ENCODE measurements at regions not wholly inside any gene's neighbourhood (a gene's known extent, or its start where the extent isn't known, plus 50 kb on each side); places are given as distances from the start of the nearest gene placed in this dataset.

- no peak for TF ChIP-seq CTCF (IDR thresholded peaks at IDR 0.05; ENCODE audit: extremely low read depth, insufficient read depth, missing control alignments)
- no peak for DNase-seq (ENCODE audit: low spot score)
- in situ Hi-C loops (cut with MboI; ENCODE audit: low pct_unique_long_range_greater_than_20kb, low sequenced_read_pairs, unreplicated experiment): no loop called here
Measured at GRCh38 chr15:81560405-81560804, 186.4 kb upstream of the TMC3 start.

GRCh38 chr15:81558056-81558455, 184.0 kb upstream of the TMC3 start:
- TF ChIP-seq CTCF (IDR thresholded peaks at IDR 0.05; ENCODE audit: extremely low read depth, insufficient read depth, missing control alignments): no peak
- in situ Hi-C loops (cut with MboI; ENCODE audit: low pct_unique_long_range_greater_than_20kb, low sequenced_read_pairs, unreplicated experiment): no loop called here
- DNase-seq (ENCODE audit: low spot score): no peak

GRCh38 chr15:81555346-81555745, 181.3 kb upstream of the TMC3 start:
- no peak for TF ChIP-seq CTCF (IDR thresholded peaks at IDR 0.05; ENCODE audit: extremely low read depth, insufficient read depth, missing control alignments)
- in situ Hi-C loops (cut with MboI; ENCODE audit: low pct_unique_long_range_greater_than_20kb, low sequenced_read_pairs, unreplicated experiment): no loop called here

GRCh38 chr15:81548365-81549130, 174.5 kb upstream of the TMC3 start:
- no peak for DNase-seq (ENCODE audit: low spot score)
- in situ Hi-C loops (cut with MboI; ENCODE audit: low pct_unique_long_range_greater_than_20kb, low sequenced_read_pairs, unreplicated experiment): no loop called here

More at GRCh38 chr15:81555346-81555745, 181.3 kb upstream of the TMC3 start:
- no peak for DNase-seq (ENCODE audit: low spot score)

GRCh38 chr15:81547521-81548132, 173.6 kb upstream of the TMC3 start:
- in situ Hi-C loops (cut with MboI; ENCODE audit: low pct_unique_long_range_greater_than_20kb, low sequenced_read_pairs, unreplicated experiment): no loop called here
- TF ChIP-seq CTCF (IDR thresholded peaks at IDR 0.05; ENCODE audit: extremely low read depth, insufficient read depth, missing control alignments): no peak
- no peak for DNase-seq (ENCODE audit: low spot score)

More at GRCh38 chr15:81548365-81549130, 174.5 kb upstream of the TMC3 start:
- TF ChIP-seq CTCF (IDR thresholded peaks at IDR 0.05; ENCODE audit: extremely low read depth, insufficient read depth, missing control alignments): no peak

GRCh38 chr15:81544385-81544784, 170.4 kb upstream of the TMC3 start:
- in situ Hi-C loops (cut with MboI; ENCODE audit: low pct_unique_long_range_greater_than_20kb, low sequenced_read_pairs, unreplicated experiment): no loop called here
- TF ChIP-seq CTCF (IDR thresholded peaks at IDR 0.05; ENCODE audit: extremely low read depth, insufficient read depth, missing control alignments): no peak

More at GRCh38 chr15:81544385-81544784, 170.4 kb upstream of the TMC3 start:
- no peak for DNase-seq (ENCODE audit: low spot score)
